Smooth muscle cell (in vitro differentiated cells): ENCODE measurements at regions not wholly inside any gene's neighbourhood (a gene's known extent, or its start where the extent isn't known, plus 50 kb on each side); places are given as distances from the start of the nearest gene placed in this dataset.

Source experiments
- DNase-seq: peaks from one replicate; lab custom pipeline; 2025; ENCODE audit not compliant: unreplicated experiment; lab: John Stamatoyannopoulos, UW
- H2AFZ ChIP-seq: fragments of 200-600 bp; sonication (generic); 2 replicates; pipeline ENCODE4 v1.6.0; 2016; ENCODE audit warnings: antibody characterized with exemption, low read depth, mild to moderate bottlenecking
- H3F3A ChIP-seq: fragments of 200-600 bp; sonication (generic); 2 replicates; pipeline ENCODE4 v1.6.0; 2017; ENCODE audit warnings: antibody characterized with exemption, low read depth
- H3K27ac ChIP-seq: fragments of 200-600 bp; sonication (generic); 2 replicates; pipeline ENCODE4 v1.5.1; 2016; ENCODE audit warnings: low read depth, mild to moderate bottlenecking
- H3K27me3 ChIP-seq: fragments of 200-600 bp; sonication (generic); 2 replicates; pipeline ENCODE4 v1.6.1; 2016; ENCODE audit warnings: low read depth, mild to moderate bottlenecking
- H3K36me3 ChIP-seq: fragments of 200-600 bp; sonication (generic); 2 replicates; pipeline ENCODE4 v1.5.1; 2016; ENCODE audit warnings: low read depth
- H3K4me1 ChIP-seq: fragments of 200-600 bp; sonication (generic); 2 replicates; pipeline ENCODE4 v1.5.1; 2016; ENCODE audit warnings: low read depth
- H3K4me2 ChIP-seq: fragments of 200-600 bp; sonication (generic); 2 replicates; pipeline ENCODE4 v1.6.0; 2016; ENCODE audit warnings: mild to moderate bottlenecking
- H3K4me3 ChIP-seq: fragments of 200-600 bp; sonication (generic); 2 replicates; pipeline ENCODE4 v1.5.1; 2016; ENCODE audit warnings: mild to moderate bottlenecking
- H3K79me2 ChIP-seq: fragments of 200-600 bp; sonication (generic); 2 replicates; pipeline ENCODE4 v1.6.0; 2016; ENCODE audit warnings: low read depth, mild to moderate bottlenecking
- H3K9ac ChIP-seq: fragments of 200-600 bp; sonication (generic); 2 replicates; pipeline ENCODE4 v1.6.0; 2016; ENCODE audit warnings: low read depth
- H3K9me3 ChIP-seq: fragments of 200-600 bp; sonication (generic); replicated peaks from 2 replicates; pipeline ENCODE4 v1.5.1; 2016; ENCODE audit warnings: low read depth
- H4K20me1 ChIP-seq: fragments of 200-600 bp; sonication (generic); 2 replicates; pipeline ENCODE4 v1.6.0; 2016; ENCODE audit warnings: low read depth
- CTCF ChIP-seq: fragments of 200-600 bp; sonication (generic); IDR thresholded peaks from 2 replicates; pipeline ENCODE4 v1.5.1; 2017; ENCODE audit warnings: borderline replicate concordance, mild to moderate bottlenecking, antibody characterized with exemption; ENCODE audit not compliant: insufficient read depth, poor library complexity, severe bottlenecking
- WGBS: methylation state at CpG from one replicate; pipeline ENCODE4 v1.1.7; 2016; ENCODE audit warnings: low lambda C conversion rate; 5-methylcytosine and 5-hydroxymethylcytosine counted together

GRCh38 chr16:87044829-87045228 lies 272.4 kb downstream of the C16orf95 start:
- Histone ChIP-seq H3K27ac (no peak overlapping the region), H3K9ac (no peak overlapping the region), H3K9me3 (no peaks in the 10 kb centered on the region), H3K4me2 (no peak overlapping the region), H2AFZ (no peak overlapping the region), H3K36me3 (no peaks in the 10 kb centered on the region), H3K79me2 (no peaks in the 10 kb centered on the region), H3K4me3 (no peak overlapping the region), H3K4me1 (peaks cover 12% of the 10 kb centered on the region), H3F3A (no peaks in the 10 kb centered on the region), H4K20me1 (no peaks in the 10 kb centered on the region), H3K27me3 (peaks cover 4% of the 10 kb centered on the region)
- DNase-seq, result no peak
- TF ChIP-seq CTCF, result no peak
- WGBS, result 91% methylated on average over 11 of the region's 11 CpGs

- Histone ChIP-seq H3F3A (no peaks in the 10 kb centered on the region), H3K79me2 (no peaks in the 10 kb centered on the region), H3K27me3 (peaks cover 7% of the 10 kb centered on the region), H3K36me3 (no peaks in the 10 kb centered on the region), H4K20me1 (no peaks in the 10 kb centered on the region), H2AFZ (no peak overlapping the region), H3K4me2 (no peak overlapping the region), H3K27ac (no peak overlapping the region), H3K4me3 (no peak overlapping the region), H3K4me1 (peaks cover 12% of the 10 kb centered on the region), H3K9me3 (no peaks in the 10 kb centered on the region), H3K9ac (no peak overlapping the region)
- TF ChIP-seq CTCF, result no peak
- no peak for DNase-seq
- 95% methylated on average over 25 of the region's 25 CpGs for WGBS
These were observed 271.6 kb downstream of the C16orf95 start for GRCh38 chr16:87045466-87046216.

DNA sequence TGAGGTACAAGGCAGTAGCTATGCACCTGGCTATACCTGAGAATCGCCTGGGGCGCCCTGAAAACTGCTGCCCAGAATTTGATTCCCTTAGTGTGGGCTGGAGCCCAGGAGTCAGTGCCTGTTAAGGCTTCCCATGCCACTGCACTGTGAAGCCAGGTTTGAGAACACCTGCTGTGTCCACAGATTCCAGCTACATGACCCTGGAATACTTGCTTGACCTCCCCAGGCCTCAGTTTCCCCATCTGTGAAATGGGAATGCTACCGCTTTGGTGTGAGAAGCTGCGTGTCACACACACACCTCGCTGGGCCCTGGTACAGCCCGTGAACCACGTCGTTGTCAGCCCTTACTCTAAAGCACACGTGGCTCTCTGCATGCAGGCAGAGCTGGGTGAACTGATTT lies 271.0 kb downstream of the C16orf95 start:
- Histone ChIP-seq H3K4me2 (no peak overlapping the region), H3K36me3 (no peaks in the 10 kb centered on the region), H2AFZ (no peak overlapping the region), H3K27me3 (peaks cover 9% of the 10 kb centered on the region), H3K27ac (no peak overlapping the region), H3K9me3 (no peaks in the 10 kb centered on the region), H3K79me2 (no peaks in the 10 kb centered on the region), H3K4me3 (no peak overlapping the region), H3K4me1 (peaks cover 12% of the 10 kb centered on the region), H4K20me1 (no peaks in the 10 kb centered on the region), H3K9ac (no peak overlapping the region), H3F3A (no peaks in the 10 kb centered on the region)
- no peak for DNase-seq
- TF ChIP-seq CTCF, result no peak
- 98% methylated on average over 9 of the region's 9 CpGs for WGBS
